Nephron (organoid): ENCODE measurements at regions not wholly inside any gene's neighbourhood (a gene's known extent, or its start where the extent isn't known, plus 50 kb on each side); places are given as distances from the start of the nearest gene placed in this dataset.

Experiments
- H3K27ac Mint-ChIP-seq, 3 experiments: 2 replicates each; pipeline ENCODE4 v1.8.0; 2020; ENCODE audit warnings: mixed read lengths in 3 of 3, mild to moderate bottlenecking in 2 of 3, moderate library complexity in 1 of 3
- H3K27me3 Mint-ChIP-seq: 2 replicates; pipeline ENCODE4 v1.8.0; 2021; ENCODE audit warnings: low read depth, mild to moderate bottlenecking, moderate library complexity, mixed read lengths
- H3K36me3 Mint-ChIP-seq: 2 replicates; pipeline ENCODE4 v1.8.0; 2020; ENCODE audit warnings: low read depth, mixed read lengths
- H3K4me1 Mint-ChIP-seq: 2 replicates; pipeline ENCODE4 v1.8.0; 2020; ENCODE audit warnings: mixed read lengths
- H3K4me3 Mint-ChIP-seq, 3 experiments: 2 replicates each; pipeline ENCODE4 v1.8.0; 2020; ENCODE audit warnings: mild to moderate bottlenecking in 3 of 3, mixed read lengths in 3 of 3, moderate library complexity in 2 of 3
- H3K9me3 Mint-ChIP-seq: 2 replicates; pipeline ENCODE4 v1.8.0; 2020; ENCODE audit warnings: mixed read lengths
- CTCF ChIP-seq, 3 experiments: fragments of 200-600 bp; sonication (generic); IDR thresholded peaks; one replicate each; pipeline ENCODE4 v1.5.0; 2021; ENCODE audit warnings: antibody characterized with exemption in 3 of 3; ENCODE audit not compliant: unreplicated experiment in 3 of 3

- no peak overlapping the region for H3K27ac Mint-ChIP-seq
- H3K36me3 Mint-ChIP-seq = no peaks in the 10 kb centered on the region
- no peak overlapping the region for H3K4me3 Mint-ChIP-seq
- no peak for TF ChIP-seq CTCF (IDR thresholded peaks at IDR 0.05; ENCODE audit: unreplicated experiment in 3 of 3)
- peaks cover 14% of the 10 kb centered on the region for H3K9me3 Mint-ChIP-seq
- peaks cover 4% of the 10 kb centered on the region for H3K27me3 Mint-ChIP-seq
- H3K4me1 Mint-ChIP-seq = no peaks in the 10 kb centered on the region
Observed at GRCh38 chr2:103264058-103264768, 502.4 kb downstream of the TMEM182 start.

GRCh38 chr2:103265521-103265920 is 503.7 kb downstream of the TMEM182 start:
- H3K4me1 Mint-ChIP-seq = no peaks in the 10 kb centered on the region
- no peak overlapping the region for H3K4me3 Mint-ChIP-seq
- peaks cover 4% of the 10 kb centered on the region for H3K27me3 Mint-ChIP-seq
- H3K36me3 Mint-ChIP-seq = no peaks in the 10 kb centered on the region
- H3K27ac Mint-ChIP-seq = no peak overlapping the region
- TF ChIP-seq CTCF (IDR thresholded peaks at IDR 0.05; ENCODE audit: unreplicated experiment in 3 of 3) = no peak
- peaks cover 18% of the 10 kb centered on the region for H3K9me3 Mint-ChIP-seq

- Mint-ChIP-seq H3K9me3 (peaks cover 25% of the 10 kb centered on the region), H3K36me3 (peaks cover 4% of the 10 kb centered on the region), H3K4me1 (no peaks in the 10 kb centered on the region), H3K27me3 (peaks cover 4% of the 10 kb centered on the region), H3K27ac (no peak overlapping the region), H3K4me3 (no peak overlapping the region)
- no peak for TF ChIP-seq CTCF (IDR thresholded peaks at IDR 0.05; ENCODE audit: unreplicated experiment in 3 of 3)
Observed at GRCh38 chr2:103268841-103269498, 507.1 kb downstream of the TMEM182 start.

GRCh38 chr2:103276869-103277268 is 515.0 kb downstream of the TMEM182 start:
- Mint-ChIP-seq H3K9me3 (peaks cover 7% of the 10 kb centered on the region), H3K27me3 (no peaks in the 10 kb centered on the region), H3K4me1 (no peaks in the 10 kb centered on the region), H3K4me3 (no peak overlapping the region), H3K27ac (no peak overlapping the region), H3K36me3 (peaks cover 4% of the 10 kb centered on the region)
- TF ChIP-seq CTCF (IDR thresholded peaks at IDR 0.05; ENCODE audit: unreplicated experiment in 3 of 3) = no peak

- H3K4me1 Mint-ChIP-seq = no peaks in the 10 kb centered on the region
- H3K4me3 Mint-ChIP-seq = no peak overlapping the region
- H3K27ac Mint-ChIP-seq = no peak overlapping the region
- no peaks in the 10 kb centered on the region for H3K9me3 Mint-ChIP-seq
- TF ChIP-seq CTCF (IDR thresholded peaks at IDR 0.05; ENCODE audit: unreplicated experiment in 3 of 3) = no peak
- peaks cover 10% of the 10 kb centered on the region for H3K27me3 Mint-ChIP-seq
- H3K36me3 Mint-ChIP-seq = no peaks in the 10 kb centered on the region
Observed at GRCh38 chr2:103284750-103285149, 522.9 kb downstream of the TMEM182 start.

GRCh38 chr2:103285354-103285753 is 523.5 kb downstream of the TMEM182 start:
- Mint-ChIP-seq H3K4me1 (no peaks in the 10 kb centered on the region), H3K9me3 (no peaks in the 10 kb centered on the region), H3K36me3 (no peaks in the 10 kb centered on the region), H3K4me3 (no peak overlapping the region), H3K27me3 (peaks cover 11% of the 10 kb centered on the region), H3K27ac (no peak overlapping the region)
- TF ChIP-seq CTCF (IDR thresholded peaks at IDR 0.05; ENCODE audit: unreplicated experiment in 3 of 3) = no peak
